NT2/D1 (cell line): ENCODE measurements at regions not wholly inside any gene's neighbourhood (a gene's known extent, or its start where the extent isn't known, plus 50 kb on each side); places are given as distances from the start of the nearest gene placed in this dataset.

Experiments
- SUZ12 ChIP-seq: IDR thresholded peaks from 2 replicates; pipeline ENCODE4 v1.6.1; 2011; ENCODE audit not compliant: insufficient read length, insufficient read depth; ENCODE audit errors: extremely low read depth
- YY1 ChIP-seq: IDR thresholded peaks from 2 replicates; pipeline ENCODE4 v1.6.1; 2011; ENCODE audit not compliant: insufficient read length, insufficient read depth
- ZNF274 ChIP-seq: IDR thresholded peaks from 2 replicates; pipeline ENCODE4 v1.6.1; 2011; ENCODE audit warnings: mild to moderate bottlenecking, low read depth, low read length

- no peak for TF ChIP-seq ZNF274
- no peak for TF ChIP-seq YY1
- no peak for TF ChIP-seq SUZ12
Measured at GRCh38 chr12:75655315-75655806, 144.0 kb upstream of the KRR1 start.
